K562 (cell line): ENCODE measurements at regions not wholly inside any gene's neighbourhood (a gene's known extent, or its start where the extent isn't known, plus 50 kb on each side); places are given as distances from the start of the nearest gene placed in this dataset.

Source experiments
- FOXA1 ChIP-seq: fragments of 450-650 bp; IDR thresholded peaks from 2 replicates; pipeline ENCODE4 v1.6.1; 2016; ENCODE audit warnings: mild to moderate bottlenecking, borderline replicate concordance
- FOXK1 ChIP-seq: sonication (generic); formaldehyde crosslinking; IDR thresholded peaks from 2 replicates; pipeline ENCODE4 v1.8.0; 2022; ENCODE audit warnings: missing genetic modification reagents, mild to moderate bottlenecking, borderline replicate concordance
- NFXL1 ChIP-seq: fragments of 450-650 bp; formaldehyde crosslinking; IDR thresholded peaks from 2 replicates; pipeline ENCODE4 v1.4.0; 2021; ENCODE audit warnings: mild to moderate bottlenecking
- ZFP36 ChIP-seq: fragments of 150-350 bp; IDR thresholded peaks from 2 replicates; pipeline ENCODE4 v1.6.1; 2018; ENCODE audit warnings: low read length, low read depth; ENCODE audit not compliant: partially characterized antibody
- ZNF134 ChIP-seq: fragments of 250-450 bp; sonication (Bioruptor Pico); conservative IDR thresholded peaks from 2 replicates; pipeline ENCODE4 v1.4.0; 2020
- TF ChIP-seq, protein P1 (sequence below): fragments of 450-650 bp; IDR thresholded peaks from 2 replicates; pipeline ENCODE4 v1.7.1; 2018; ENCODE audit warnings: mild to moderate bottlenecking, low read depth; ENCODE audit not compliant: partially characterized antibody
- TF ChIP-seq, protein P2 (sequence below), 2 experiments: IDR thresholded peaks; 2 replicates each; pipeline ENCODE4 v1.6.1; 2012; ENCODE audit warnings: improper control_type of control experiment in 2 of 2, low read depth in 2 of 2, low read length in 2 of 2, borderline replicate concordance in 1 of 2
- TF ChIP-seq, protein P3 (sequence below), 2 experiments: fragments of 250-450 bp in 1 of 2; fragments of 450-650 bp in 1 of 2; sonication (Bioruptor Pico) in 1 of 2; IDR thresholded peaks; 2 replicates each; pipeline versions ENCODE4 v1.6.1 to v1.8.0; 2016 to 2021; ENCODE audit warnings: mild to moderate bottlenecking in 2 of 2, moderate library complexity in 2 of 2, missing compliant biosample characterization in 1 of 2, missing genetic modification characterization in 1 of 2

DNA sequence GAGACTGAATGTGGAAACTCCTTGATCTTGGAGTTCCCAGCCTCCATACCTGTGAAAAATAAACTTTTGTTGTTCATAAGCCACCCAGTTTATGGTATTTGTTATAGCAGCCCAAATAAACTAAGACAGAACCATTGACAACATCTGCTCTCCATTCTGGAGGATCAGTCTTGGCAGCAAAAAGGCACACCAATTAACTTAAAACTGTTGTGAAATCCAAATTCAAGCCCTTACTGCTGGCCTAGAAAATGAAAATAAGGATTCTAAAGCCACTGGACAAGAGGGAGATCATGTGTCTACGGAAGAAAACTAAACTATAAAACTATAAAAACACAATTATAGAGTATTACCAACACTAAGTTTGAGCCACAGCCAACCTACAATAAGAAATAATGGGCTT, 172.1 kb upstream of the RNPC3 start (continued):
- TF ChIP-seq, protein P1, sequence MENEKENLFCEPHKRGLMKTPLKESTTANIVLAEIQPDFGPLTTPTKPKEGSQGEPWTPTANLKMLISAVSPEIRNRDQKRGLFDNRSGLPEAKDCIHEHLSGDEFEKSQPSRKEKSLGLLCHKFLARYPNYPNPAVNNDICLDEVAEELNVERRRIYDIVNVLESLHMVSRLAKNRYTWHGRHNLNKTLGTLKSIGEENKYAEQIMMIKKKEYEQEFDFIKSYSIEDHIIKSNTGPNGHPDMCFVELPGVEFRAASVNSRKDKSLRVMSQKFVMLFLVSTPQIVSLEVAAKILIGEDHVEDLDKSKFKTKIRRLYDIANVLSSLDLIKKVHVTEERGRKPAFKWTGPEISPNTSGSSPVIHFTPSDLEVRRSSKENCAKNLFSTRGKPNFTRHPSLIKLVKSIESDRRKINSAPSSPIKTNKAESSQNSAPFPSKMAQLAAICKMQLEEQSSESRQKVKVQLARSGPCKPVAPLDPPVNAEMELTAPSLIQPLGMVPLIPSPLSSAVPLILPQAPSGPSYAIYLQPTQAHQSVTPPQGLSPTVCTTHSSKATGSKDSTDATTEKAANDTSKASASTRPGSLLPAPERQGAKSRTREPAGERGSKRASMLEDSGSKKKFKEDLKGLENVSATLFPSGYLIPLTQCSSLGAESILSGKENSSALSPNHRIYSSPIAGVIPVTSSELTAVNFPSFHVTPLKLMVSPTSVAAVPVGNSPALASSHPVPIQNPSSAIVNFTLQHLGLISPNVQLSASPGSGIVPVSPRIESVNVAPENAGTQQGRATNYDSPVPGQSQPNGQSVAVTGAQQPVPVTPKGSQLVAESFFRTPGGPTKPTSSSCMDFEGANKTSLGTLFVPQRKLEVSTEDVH, result no peak
- TF ChIP-seq NFXL1 (CRISPR knock-in tag) (no peak), ZFP36 (no peak), ZNF134 (CRISPR knock-in tag) (no peak), FOXK1 (CRISPR knock-in tag) (no peak), FOXA1 (no peak)
- TF ChIP-seq, protein P2, sequence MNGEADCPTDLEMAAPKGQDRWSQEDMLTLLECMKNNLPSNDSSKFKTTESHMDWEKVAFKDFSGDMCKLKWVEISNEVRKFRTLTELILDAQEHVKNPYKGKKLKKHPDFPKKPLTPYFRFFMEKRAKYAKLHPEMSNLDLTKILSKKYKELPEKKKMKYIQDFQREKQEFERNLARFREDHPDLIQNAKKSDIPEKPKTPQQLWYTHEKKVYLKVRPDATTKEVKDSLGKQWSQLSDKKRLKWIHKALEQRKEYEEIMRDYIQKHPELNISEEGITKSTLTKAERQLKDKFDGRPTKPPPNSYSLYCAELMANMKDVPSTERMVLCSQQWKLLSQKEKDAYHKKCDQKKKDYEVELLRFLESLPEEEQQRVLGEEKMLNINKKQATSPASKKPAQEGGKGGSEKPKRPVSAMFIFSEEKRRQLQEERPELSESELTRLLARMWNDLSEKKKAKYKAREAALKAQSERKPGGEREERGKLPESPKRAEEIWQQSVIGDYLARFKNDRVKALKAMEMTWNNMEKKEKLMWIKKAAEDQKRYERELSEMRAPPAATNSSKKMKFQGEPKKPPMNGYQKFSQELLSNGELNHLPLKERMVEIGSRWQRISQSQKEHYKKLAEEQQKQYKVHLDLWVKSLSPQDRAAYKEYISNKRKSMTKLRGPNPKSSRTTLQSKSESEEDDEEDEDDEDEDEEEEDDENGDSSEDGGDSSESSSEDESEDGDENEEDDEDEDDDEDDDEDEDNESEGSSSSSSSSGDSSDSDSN (IDR thresholded peaks at IDR 0.05; ENCODE audit: borderline replicate concordance in 1 of 2, low read depth in 2 of 2, low read length in 2 of 2), result no peak
- TF ChIP-seq, protein P3, sequence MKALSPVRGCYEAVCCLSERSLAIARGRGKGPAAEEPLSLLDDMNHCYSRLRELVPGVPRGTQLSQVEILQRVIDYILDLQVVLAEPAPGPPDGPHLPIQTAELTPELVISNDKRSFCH (CRISPR knock-in tag; IDR thresholded peaks at IDR 0.05), result no peak
- TF ChIP-seq, protein P3 (tag; IDR thresholded peaks at IDR 0.05), result no peak
